NCI-H774 (cell line): ENCODE measurements at regions not wholly inside any gene's neighbourhood (a gene's known extent, or its start where the extent isn't known, plus 50 kb on each side); places are given as distances from the start of the nearest gene placed in this dataset.

Experiments used
- DNase-seq: peaks from one replicate; lab custom pipeline; 2025; lab: John Stamatoyannopoulos, UW

- DNase-seq, result no peak
These were observed 60.1 kb upstream of the SLC30A5 start for GRCh38 chr5:69033690-69034089.

GRCh38 chr5:69034898-69035297 is 58.9 kb upstream of the SLC30A5 start:
- DNase-seq, result no peak

- DNase-seq, result no peak
These were observed 58.1 kb upstream of the SLC30A5 start for GRCh38 chr5:69035665-69036064.

- DNase-seq, result no peak
These were observed 55.3 kb upstream of the SLC30A5 start for GRCh38 chr5:69038539-69038938.

GRCh38 chr5:69039829-69040228 is 54.0 kb upstream of the SLC30A5 start:
- no peak for DNase-seq

- no peak for DNase-seq
These were observed 51.3 kb upstream of the SLC30A5 start for GRCh38 chr5:69042500-69042899.

GRCh38 chr5:69042915-69043654 is 50.7 kb upstream of the SLC30A5 start:
- DNase-seq, result peak; percentile 73

- no peak for DNase-seq
These were observed 50.2 kb upstream of the SLC30A5 start for GRCh38 chr5:69043655-69043996.
